ENCODE measurements at regions not wholly inside any gene's neighbourhood (a gene's known extent, or its start where the extent isn't known, plus 50 kb on each side); places are given as distances from the start of the nearest gene placed in this dataset.

- TF ChIP-seq ZFX (IDR thresholded peaks at IDR 0.05) = no peak
- no peak for TF ChIP-seq CTCF (conservative IDR thresholded peaks at IDR 0.05)
- H3K27ac ChIP-seq = no peak overlapping the region
These were observed 69.7 kb upstream of the ZC3H12A start for GRCh38 chr1:37404711-37405110.

- TF ChIP-seq CTCF (conservative IDR thresholded peaks at IDR 0.05) (no peak), ZFX (IDR thresholded peaks at IDR 0.05) (no peak)
- no peak overlapping the region for H3K27ac ChIP-seq
These were observed 64.3 kb upstream of the ZC3H12A start for GRCh38 chr1:37410105-37410504.

GRCh38 chr1:37410815-37411214 is 63.6 kb upstream of the ZC3H12A start:
- TF ChIP-seq ZFX (IDR thresholded peaks at IDR 0.05) = no peak
- TF ChIP-seq CTCF (conservative IDR thresholded peaks at IDR 0.05) = no peak
- no peak overlapping the region for H3K27ac ChIP-seq

GRCh38 chr1:37415611-37416244 is 58.7 kb upstream of the ZC3H12A start:
- no peak for TF ChIP-seq ZFX (IDR thresholded peaks at IDR 0.05)
- TF ChIP-seq CTCF (conservative IDR thresholded peaks at IDR 0.05) = no peak
- H3K27ac ChIP-seq = no peak overlapping the region

- no peak overlapping the region for H3K27ac ChIP-seq
- TF ChIP-seq CTCF (conservative IDR thresholded peaks at IDR 0.05) (no peak), ZFX (IDR thresholded peaks at IDR 0.05) (no peak)
These were observed 53.9 kb upstream of the ZC3H12A start for GRCh38 chr1:37420456-37420855.

GRCh38 chr1:37423810-37424209 is 50.6 kb upstream of the ZC3H12A start:
- TF ChIP-seq CTCF (conservative IDR thresholded peaks at IDR 0.05) = no peak
- no peak overlapping the region; the same call in 1 of the 2 replicates for H3K27ac ChIP-seq

GRCh38 chr1:37424523-37424922 is 49.9 kb upstream of the ZC3H12A start:
- H3K27ac ChIP-seq = no peak overlapping the region
- TF ChIP-seq CTCF (conservative IDR thresholded peaks at IDR 0.05) (no peak), ZFX (IDR thresholded peaks at IDR 0.05) (no peak)
